GM23248 (cell line): ENCODE measurements at regions not wholly inside any gene's neighbourhood (a gene's known extent, or its start where the extent isn't known, plus 50 kb on each side); places are given as distances from the start of the nearest gene placed in this dataset.

Experiments used
- DNase-seq: peaks from one replicate; pipeline ENCODE4 v3.0.0-alpha.2; 2015
- H2AFZ ChIP-seq: fragments of 200-600 bp; sonication (generic); 2 replicates; pipeline ENCODE4 v1.6.1; 2016; ENCODE audit warnings: antibody characterized with exemption
- H3F3A ChIP-seq: fragments of 200-600 bp; sonication (generic); 2 replicates; pipeline ENCODE4 v1.6.1; 2016; ENCODE audit warnings: mild to moderate bottlenecking, antibody characterized with exemption, mixed run types; ENCODE audit not compliant: insufficient read depth
- H3K27ac ChIP-seq: fragments of 200-600 bp; sonication (generic); 2 replicates; pipeline ENCODE4 v1.5.1; 2016; ENCODE audit warnings: mild to moderate bottlenecking
- H3K27me3 ChIP-seq: fragments of 200-600 bp; sonication (generic); replicated peaks from 2 replicates; pipeline ENCODE4 v1.6.1; 2016; ENCODE audit warnings: mild to moderate bottlenecking; ENCODE audit not compliant: insufficient read depth
- H3K36me3 ChIP-seq: fragments of 200-600 bp; sonication (generic); 2 replicates; pipeline ENCODE4 v1.6.1; 2016; ENCODE audit warnings: low read depth, mild to moderate bottlenecking
- H3K4me1 ChIP-seq: fragments of 200-600 bp; sonication (generic); 2 replicates; pipeline ENCODE4 v1.6.1; 2016; ENCODE audit warnings: mild to moderate bottlenecking; ENCODE audit not compliant: insufficient read depth
- H3K4me2 ChIP-seq: fragments of 200-600 bp; sonication (generic); one replicate; pipeline ENCODE4 v1.6.1; 2016; ENCODE audit warnings: mild to moderate bottlenecking; ENCODE audit not compliant: unreplicated experiment
- H3K4me3 ChIP-seq: fragments of 200-600 bp; sonication (generic); 2 replicates; pipeline ENCODE4 v1.5.1; 2016; ENCODE audit warnings: mild to moderate bottlenecking
- H3K79me2 ChIP-seq: fragments of 200-600 bp; sonication (generic); 2 replicates; pipeline ENCODE4 v1.6.1; 2016; ENCODE audit warnings: mild to moderate bottlenecking; ENCODE audit not compliant: insufficient read depth
- H3K9ac ChIP-seq: fragments of 200-600 bp; sonication (generic); 2 replicates; pipeline ENCODE4 v1.6.1; 2016; ENCODE audit warnings: mild to moderate bottlenecking
- H3K9me2 ChIP-seq: fragments of 200-600 bp; sonication (generic); 2 replicates; pipeline ENCODE4 v1.6.1; 2016; ENCODE audit warnings: mixed run types, mild to moderate bottlenecking, moderate library complexity; ENCODE audit not compliant: insufficient read depth
- H3K9me3 ChIP-seq: fragments of 200-600 bp; sonication (generic); one replicate; pipeline ENCODE4 v1.6.1; 2017; ENCODE audit warnings: low read depth
- H4K20me1 ChIP-seq: fragments of 200-600 bp; sonication (generic); 2 replicates; pipeline ENCODE4 v1.6.0; 2016; ENCODE audit not compliant: insufficient read depth
- EZH2 ChIP-seq: fragments of 200-600 bp; sonication (generic); IDR thresholded peaks from 2 replicates; pipeline ENCODE4 v1.6.1; 2018; ENCODE audit warnings: antibody characterized with exemption, mild to moderate bottlenecking; ENCODE audit not compliant: insufficient read depth, poor library complexity, severe bottlenecking
- EZH2phosphoT487 ChIP-seq: fragments of 200-600 bp; sonication (generic); IDR thresholded peaks from 2 replicates; pipeline ENCODE4 v1.6.1; 2018; ENCODE audit warnings: antibody characterized with exemption, moderate library complexity, mild to moderate bottlenecking, low read depth; ENCODE audit not compliant: insufficient read depth
- WGBS, 2 experiments: methylation state at CpG; one replicate each; pipeline ENCODE4 v1.1.6; 2015 to 2017; ENCODE audit warnings: low lambda C conversion rate in 2 of 2, low coverage in 1 of 2; ENCODE audit errors: missing lambda C conversion rate in 2 of 2; 5-methylcytosine and 5-hydroxymethylcytosine counted together
- in situ Hi-C: fragments of 300-500 bp; cut with MboI; formaldehyde crosslinking; loops from 2 replicates; pipeline ENCODE4 v1.15.0; 2020

DNA sequence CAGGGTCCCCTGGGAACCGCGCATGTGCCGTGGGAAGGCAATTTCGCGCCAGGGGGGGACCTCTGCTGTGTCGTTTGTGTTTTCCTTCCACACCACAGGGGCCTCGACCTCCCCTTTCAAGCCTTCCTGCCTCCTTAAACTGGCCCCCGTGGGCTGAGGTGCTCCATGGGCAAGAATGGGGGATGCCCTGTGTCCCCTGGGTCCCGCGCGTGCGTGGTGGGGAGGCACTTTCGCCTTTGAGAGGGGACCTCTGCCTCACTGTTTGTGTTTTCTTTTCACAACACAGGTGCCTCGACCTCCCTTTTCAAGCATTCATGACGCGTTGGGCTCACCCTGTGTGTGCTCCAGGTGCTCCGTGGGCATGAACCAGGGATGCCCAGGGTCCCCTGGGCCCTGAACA lies 348.8 kb downstream of the ALG10 start:
- Histone ChIP-seq H4K20me1 (no peaks in the 10 kb centered on the region), H3K4me3 (no peak overlapping the region), H2AFZ (no peak overlapping the region), H3K36me3 (no peaks in the 10 kb centered on the region), H3K9me2 (no peaks in the 10 kb centered on the region), H3K27me3 (no peaks in the 10 kb centered on the region), H3F3A (no peaks in the 10 kb centered on the region), H3K4me2 (no peak overlapping the region), H3K9me3 (no peaks in the 10 kb centered on the region), H3K9ac (no peak overlapping the region), H3K27ac (no peak overlapping the region), H3K4me1 (no peaks in the 10 kb centered on the region), H3K79me2 (no peaks in the 10 kb centered on the region)
- TF ChIP-seq EZH2 (no peak), EZH2phosphoT487 (no peak)
- in situ Hi-C loops: no loop called here
- 44 to 46% methylated on average over 17 of the region's 17 CpGs for WGBS, 2 experiments
- no peak for DNase-seq

DNA sequence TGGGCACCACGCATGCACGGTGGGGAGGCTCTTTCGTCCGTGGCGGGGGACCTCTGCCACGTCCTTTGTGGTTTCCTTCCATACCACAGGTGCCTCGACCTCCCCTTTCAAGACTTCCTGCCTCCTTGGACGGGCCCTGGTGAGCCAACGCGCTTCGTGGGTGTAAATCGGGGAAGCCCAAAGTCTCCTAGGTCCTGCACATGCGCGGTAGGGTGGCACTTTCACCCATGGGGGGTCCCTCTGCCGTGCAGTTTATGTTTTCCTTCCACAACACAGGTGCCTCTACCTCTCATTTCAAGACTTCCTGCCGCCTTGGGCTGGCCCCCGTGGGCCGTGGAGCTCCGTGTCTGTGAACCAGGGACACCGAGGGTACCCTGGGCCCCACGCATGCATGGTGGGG lies 349.7 kb downstream of the ALG10 start:
- no peak overlapping the region for H3K9ac ChIP-seq
- H3K36me3 ChIP-seq: no peaks in the 10 kb centered on the region
- H3K27ac ChIP-seq: no peak overlapping the region
- no peak for DNase-seq
- no peaks in the 10 kb centered on the region for H3K9me3 ChIP-seq
- in situ Hi-C loops: no loop called here
- no peaks in the 10 kb centered on the region for H3K4me1 ChIP-seq
- no peaks in the 10 kb centered on the region for H3K79me2 ChIP-seq
- no peak overlapping the region for H3K4me3 ChIP-seq
- H3F3A ChIP-seq: no peaks in the 10 kb centered on the region
- H3K9me2 ChIP-seq: no peaks in the 10 kb centered on the region
- H3K4me2 ChIP-seq: no peak overlapping the region
- TF ChIP-seq EZH2: no peak
- no peak for TF ChIP-seq EZH2phosphoT487
- H3K27me3 ChIP-seq: no peaks in the 10 kb centered on the region
- no peak overlapping the region for H2AFZ ChIP-seq
- H4K20me1 ChIP-seq: no peaks in the 10 kb centered on the region
- WGBS, 2 experiments: 30 to 37% methylated on average over 21 of the region's 21 CpGs

DNA sequence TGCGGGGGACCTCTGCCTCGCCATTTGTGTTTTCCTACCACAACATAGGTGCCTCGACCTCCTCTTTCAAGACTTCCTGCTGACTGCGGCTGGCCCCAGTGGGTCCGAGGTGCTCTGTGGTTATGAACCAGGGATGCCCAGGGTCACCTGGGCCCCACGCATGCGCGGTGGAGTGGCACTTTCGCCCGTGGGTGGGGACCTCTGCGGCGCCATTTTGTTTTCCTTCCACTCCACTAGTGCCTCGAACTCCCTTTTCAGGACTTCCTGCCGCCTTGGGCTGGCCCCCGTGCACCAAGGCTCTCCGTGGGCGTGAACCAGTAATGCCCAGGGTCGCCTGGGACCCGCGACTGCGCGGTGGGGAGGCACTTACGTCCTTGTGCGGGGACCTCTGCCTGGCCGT lies 351.6 kb downstream of the ALG10 start:
- no peak for DNase-seq
- Histone ChIP-seq H3K4me3 (no peak overlapping the region), H3K4me2 (no peak overlapping the region), H3K79me2 (no peaks in the 10 kb centered on the region), H3F3A (no peaks in the 10 kb centered on the region), H3K4me1 (no peaks in the 10 kb centered on the region), H3K36me3 (no peaks in the 10 kb centered on the region), H3K9me3 (no peaks in the 10 kb centered on the region), H3K9ac (no peak overlapping the region), H4K20me1 (no peaks in the 10 kb centered on the region), H3K27me3 (no peaks in the 10 kb centered on the region), H3K9me2 (no peaks in the 10 kb centered on the region), H3K27ac (no peak overlapping the region), H2AFZ (no peak overlapping the region)
- TF ChIP-seq EZH2: no peak
- TF ChIP-seq EZH2phosphoT487: no peak
- in situ Hi-C loops: no loop called here
- WGBS, 2 experiments: 47 to 54% methylated on average over 23 to 25 of the region's 25 CpGs

- TF ChIP-seq EZH2phosphoT487: no peak
- TF ChIP-seq EZH2: no peak
- in situ Hi-C loops: no loop called here
- Histone ChIP-seq H3K9me3 (no peaks in the 10 kb centered on the region), H3K9ac (no peak overlapping the region), H3K4me3 (no peak overlapping the region), H4K20me1 (no peaks in the 10 kb centered on the region), H3K4me1 (no peaks in the 10 kb centered on the region), H3K9me2 (no peaks in the 10 kb centered on the region), H3F3A (no peaks in the 10 kb centered on the region), H2AFZ (no peak overlapping the region), H3K27ac (no peak overlapping the region), H3K79me2 (no peaks in the 10 kb centered on the region), H3K36me3 (no peaks in the 10 kb centered on the region), H3K4me2 (no peak overlapping the region), H3K27me3 (no peaks in the 10 kb centered on the region)
- 42 to 47% methylated on average over 25 to 28 of the region's 28 CpGs for WGBS, 2 experiments
- no peak for DNase-seq
Observed at GRCh38 chr12:34376133-34376799, 354.0 kb downstream of the ALG10 start.
